NCI-H1436 treated with DMSO at 0.1 percent for 48 hours (cell line): ENCODE measurements at regions not wholly inside any gene's neighbourhood (a gene's known extent, or its start where the extent isn't known, plus 50 kb on each side); places are given as distances from the start of the nearest gene placed in this dataset.

Source experiments
- DNase-seq: peaks from one replicate; lab custom pipeline; 2025; lab: John Stamatoyannopoulos, UW

GRCh38 chr9:7869340-7869739 is 69.8 kb upstream of the DMAC1 start:
- DNase-seq: no peak

GRCh38 chr9:7862170-7862569 is 62.6 kb upstream of the DMAC1 start:
- no peak for DNase-seq

GRCh38 chr9:7861086-7861485 is 61.5 kb upstream of the DMAC1 start:
- no peak for DNase-seq

- DNase-seq: no peak
These were observed 60.7 kb upstream of the DMAC1 start for GRCh38 chr9:7860335-7860709.

- no peak for DNase-seq
These were observed 60.2 kb upstream of the DMAC1 start for GRCh38 chr9:7859701-7860334.

- DNase-seq: no peak
These were observed 58.6 kb upstream of the DMAC1 start for GRCh38 chr9:7858166-7858565.

GRCh38 chr9:7854763-7855162 is 55.2 kb upstream of the DMAC1 start:
- DNase-seq: no peak
